ENCODE measurements at regions not wholly inside any gene's neighbourhood (a gene's known extent, or its start where the extent isn't known, plus 50 kb on each side); places are given as distances from the start of the nearest gene placed in this dataset.

- Histone ChIP-seq H3K4me3 (ENCODE audit: low read depth, low read length) (no peak overlapping the region), H3K4me1 (ENCODE audit: control insufficient read depth, insufficient read depth, low read length) (no peaks in the 10 kb centered on the region), H3K27ac (ENCODE audit: extremely low read depth, low read depth, low read length) (no peak overlapping the region), H3K36me3 (ENCODE audit: control insufficient read depth in 2 of 2, insufficient read depth in 1 of 2, low read length in 2 of 2) (no peaks in the 10 kb centered on the region), H3K9me3 (ENCODE audit: control insufficient read depth, insufficient read depth, low read depth, low read length) (no peaks in the 10 kb centered on the region)
- TF ChIP-seq ZFP3 (tag by site-specific recombination; IDR thresholded peaks at IDR 0.05; ENCODE audit: low read depth): no peak
- TF ChIP-seq FEZF1 (tag by site-specific recombination; IDR thresholded peaks at IDR 0.05): no peak
- TF ChIP-seq ZNF510 (tag by site-specific recombination; IDR thresholded peaks at IDR 0.05; ENCODE audit: insufficient replicate concordance): no peak
- no peak for TF ChIP-seq ZNF140 (tag by site-specific recombination; IDR thresholded peaks at IDR 0.05)
- no peak for TF ChIP-seq ZBTB49 (tag by site-specific recombination; IDR thresholded peaks at IDR 0.05; ENCODE audit: low read depth)
- TF ChIP-seq ZEB2 (tag by site-specific recombination; IDR thresholded peaks at IDR 0.05): no peak
- TF ChIP-seq ZNF2 (tag by site-specific recombination; IDR thresholded peaks at IDR 0.05): no peak
- TF ChIP-seq, protein P1, sequence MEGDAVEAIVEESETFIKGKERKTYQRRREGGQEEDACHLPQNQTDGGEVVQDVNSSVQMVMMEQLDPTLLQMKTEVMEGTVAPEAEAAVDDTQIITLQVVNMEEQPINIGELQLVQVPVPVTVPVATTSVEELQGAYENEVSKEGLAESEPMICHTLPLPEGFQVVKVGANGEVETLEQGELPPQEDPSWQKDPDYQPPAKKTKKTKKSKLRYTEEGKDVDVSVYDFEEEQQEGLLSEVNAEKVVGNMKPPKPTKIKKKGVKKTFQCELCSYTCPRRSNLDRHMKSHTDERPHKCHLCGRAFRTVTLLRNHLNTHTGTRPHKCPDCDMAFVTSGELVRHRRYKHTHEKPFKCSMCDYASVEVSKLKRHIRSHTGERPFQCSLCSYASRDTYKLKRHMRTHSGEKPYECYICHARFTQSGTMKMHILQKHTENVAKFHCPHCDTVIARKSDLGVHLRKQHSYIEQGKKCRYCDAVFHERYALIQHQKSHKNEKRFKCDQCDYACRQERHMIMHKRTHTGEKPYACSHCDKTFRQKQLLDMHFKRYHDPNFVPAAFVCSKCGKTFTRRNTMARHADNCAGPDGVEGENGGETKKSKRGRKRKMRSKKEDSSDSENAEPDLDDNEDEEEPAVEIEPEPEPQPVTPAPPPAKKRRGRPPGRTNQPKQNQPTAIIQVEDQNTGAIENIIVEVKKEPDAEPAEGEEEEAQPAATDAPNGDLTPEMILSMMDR (tag by site-specific recombination; IDR thresholded peaks at IDR 0.05): no peak
- TF ChIP-seq WT1 (tag by site-specific recombination; IDR thresholded peaks at IDR 0.05): no peak
- no peak for TF ChIP-seq ZNF791 (tag by site-specific recombination; IDR thresholded peaks at IDR 0.05)
- TF ChIP-seq, protein P2, sequence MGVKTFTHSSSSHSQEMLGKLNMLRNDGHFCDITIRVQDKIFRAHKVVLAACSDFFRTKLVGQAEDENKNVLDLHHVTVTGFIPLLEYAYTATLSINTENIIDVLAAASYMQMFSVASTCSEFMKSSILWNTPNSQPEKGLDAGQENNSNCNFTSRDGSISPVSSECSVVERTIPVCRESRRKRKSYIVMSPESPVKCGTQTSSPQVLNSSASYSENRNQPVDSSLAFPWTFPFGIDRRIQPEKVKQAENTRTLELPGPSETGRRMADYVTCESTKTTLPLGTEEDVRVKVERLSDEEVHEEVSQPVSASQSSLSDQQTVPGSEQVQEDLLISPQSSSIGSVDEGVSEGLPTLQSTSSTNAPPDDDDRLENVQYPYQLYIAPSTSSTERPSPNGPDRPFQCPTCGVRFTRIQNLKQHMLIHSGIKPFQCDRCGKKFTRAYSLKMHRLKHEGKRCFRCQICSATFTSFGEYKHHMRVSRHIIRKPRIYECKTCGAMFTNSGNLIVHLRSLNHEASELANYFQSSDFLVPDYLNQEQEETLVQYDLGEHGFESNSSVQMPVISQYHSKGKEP (tag by site-specific recombination; IDR thresholded peaks at IDR 0.05): no peak
- no peak for TF ChIP-seq ZNF548 (tag by site-specific recombination; IDR thresholded peaks at IDR 0.05)
- no peak for TF ChIP-seq ZNF24 (tag by site-specific recombination; IDR thresholded peaks at IDR 0.05)
- no peak for TF ChIP-seq ZNF138 (tag by site-specific recombination; IDR thresholded peaks at IDR 0.05; ENCODE audit: borderline replicate concordance)
- no peak for TF ChIP-seq ZNF596 (tag by site-specific recombination; IDR thresholded peaks at IDR 0.05)
- TF ChIP-seq, protein P3, sequence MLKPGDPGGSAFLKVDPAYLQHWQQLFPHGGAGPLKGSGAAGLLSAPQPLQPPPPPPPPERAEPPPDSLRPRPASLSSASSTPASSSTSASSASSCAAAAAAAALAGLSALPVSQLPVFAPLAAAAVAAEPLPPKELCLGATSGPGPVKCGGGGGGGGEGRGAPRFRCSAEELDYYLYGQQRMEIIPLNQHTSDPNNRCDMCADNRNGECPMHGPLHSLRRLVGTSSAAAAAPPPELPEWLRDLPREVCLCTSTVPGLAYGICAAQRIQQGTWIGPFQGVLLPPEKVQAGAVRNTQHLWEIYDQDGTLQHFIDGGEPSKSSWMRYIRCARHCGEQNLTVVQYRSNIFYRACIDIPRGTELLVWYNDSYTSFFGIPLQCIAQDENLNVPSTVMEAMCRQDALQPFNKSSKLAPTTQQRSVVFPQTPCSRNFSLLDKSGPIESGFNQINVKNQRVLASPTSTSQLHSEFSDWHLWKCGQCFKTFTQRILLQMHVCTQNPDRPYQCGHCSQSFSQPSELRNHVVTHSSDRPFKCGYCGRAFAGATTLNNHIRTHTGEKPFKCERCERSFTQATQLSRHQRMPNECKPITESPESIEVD (tag by site-specific recombination; IDR thresholded peaks at IDR 0.05): no peak
- TF ChIP-seq KLF7 (tag by site-specific recombination; IDR thresholded peaks at IDR 0.05; ENCODE audit: borderline replicate concordance): no peak
- no peak for TF ChIP-seq ZNF341 (tag by site-specific recombination; IDR thresholded peaks at IDR 0.05; ENCODE audit: low read depth)
- ChIA-PET POLR2A (no interaction called here), CTCF (no interaction called here)
Observed at GRCh38 chr2:180133736-180134135, 126.6 kb upstream of the CWC22 start.

DNA sequence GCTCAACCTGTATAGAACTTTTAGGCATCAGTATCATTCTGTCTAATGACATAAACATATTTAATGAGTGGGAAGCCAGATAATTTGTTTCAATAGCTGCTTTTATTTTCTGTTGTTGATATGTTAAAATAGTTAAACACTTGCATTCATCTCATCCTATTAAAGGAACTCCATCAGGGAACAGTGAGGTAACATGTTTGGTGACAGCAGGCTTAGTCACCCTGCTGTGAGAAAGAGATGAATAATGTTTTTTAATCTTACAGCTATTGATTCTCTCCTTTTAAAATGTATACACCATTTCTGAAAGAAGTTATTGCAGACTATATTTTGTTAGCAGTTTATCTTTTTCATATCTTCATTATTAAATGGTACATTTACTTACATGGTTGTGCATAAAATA, 123.3 kb upstream of the CWC22 start:
- ChIA-PET CTCF (interaction anchor here (0.7 to 0.9 kb wide), 2 partner anchors 448 to 1585 kb away, joined by 3 to 4 read pairs; no protein-coding TSS in a partner anchor), POLR2A (no interaction called here)
- H3K27ac ChIP-seq (ENCODE audit: extremely low read depth, low read depth, low read length): no peak overlapping the region
- peaks cover under 1% of the 10 kb centered on the region; the same call in 1 of the 2 replicates for H3K4me1 ChIP-seq (ENCODE audit: control insufficient read depth, insufficient read depth, low read length)
- no peaks in the 10 kb centered on the region for H3K36me3 ChIP-seq (ENCODE audit: control insufficient read depth in 2 of 2, insufficient read depth in 1 of 2, low read length in 2 of 2)
- H3K9me3 ChIP-seq (ENCODE audit: control insufficient read depth, insufficient read depth, low read depth, low read length): no peaks in the 10 kb centered on the region
- no peak overlapping the region for H3K4me3 ChIP-seq (ENCODE audit: low read depth, low read length)
- no peak for TF ChIP-seq YY1 (tag by site-specific recombination; IDR thresholded peaks at IDR 0.05)
- no peak for TF ChIP-seq ZNF114 (tag by site-specific recombination; IDR thresholded peaks at IDR 0.05)
- no peak for TF ChIP-seq ZNF561 (tag by site-specific recombination; IDR thresholded peaks at IDR 0.05; ENCODE audit: borderline replicate concordance)
- TF ChIP-seq ZNF629 (tag by site-specific recombination; IDR thresholded peaks at IDR 0.05): no peak
- no peak for TF ChIP-seq ZNF792 (tag by site-specific recombination; IDR thresholded peaks at IDR 0.05)
- no peak for TF ChIP-seq OVOL3 (tag by site-specific recombination; IDR thresholded peaks at IDR 0.05)
- TF ChIP-seq, protein P4, sequence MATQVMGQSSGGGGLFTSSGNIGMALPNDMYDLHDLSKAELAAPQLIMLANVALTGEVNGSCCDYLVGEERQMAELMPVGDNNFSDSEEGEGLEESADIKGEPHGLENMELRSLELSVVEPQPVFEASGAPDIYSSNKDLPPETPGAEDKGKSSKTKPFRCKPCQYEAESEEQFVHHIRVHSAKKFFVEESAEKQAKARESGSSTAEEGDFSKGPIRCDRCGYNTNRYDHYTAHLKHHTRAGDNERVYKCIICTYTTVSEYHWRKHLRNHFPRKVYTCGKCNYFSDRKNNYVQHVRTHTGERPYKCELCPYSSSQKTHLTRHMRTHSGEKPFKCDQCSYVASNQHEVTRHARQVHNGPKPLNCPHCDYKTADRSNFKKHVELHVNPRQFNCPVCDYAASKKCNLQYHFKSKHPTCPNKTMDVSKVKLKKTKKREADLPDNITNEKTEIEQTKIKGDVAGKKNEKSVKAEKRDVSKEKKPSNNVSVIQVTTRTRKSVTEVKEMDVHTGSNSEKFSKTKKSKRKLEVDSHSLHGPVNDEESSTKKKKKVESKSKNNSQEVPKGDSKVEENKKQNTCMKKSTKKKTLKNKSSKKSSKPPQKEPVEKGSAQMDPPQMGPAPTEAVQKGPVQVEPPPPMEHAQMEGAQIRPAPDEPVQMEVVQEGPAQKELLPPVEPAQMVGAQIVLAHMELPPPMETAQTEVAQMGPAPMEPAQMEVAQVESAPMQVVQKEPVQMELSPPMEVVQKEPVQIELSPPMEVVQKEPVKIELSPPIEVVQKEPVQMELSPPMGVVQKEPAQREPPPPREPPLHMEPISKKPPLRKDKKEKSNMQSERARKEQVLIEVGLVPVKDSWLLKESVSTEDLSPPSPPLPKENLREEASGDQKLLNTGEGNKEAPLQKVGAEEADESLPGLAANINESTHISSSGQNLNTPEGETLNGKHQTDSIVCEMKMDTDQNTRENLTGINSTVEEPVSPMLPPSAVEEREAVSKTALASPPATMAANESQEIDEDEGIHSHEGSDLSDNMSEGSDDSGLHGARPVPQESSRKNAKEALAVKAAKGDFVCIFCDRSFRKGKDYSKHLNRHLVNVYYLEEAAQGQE (tag by site-specific recombination; IDR thresholded peaks at IDR 0.05): no peak
